Testis (tissue), 2 donors: ENCODE measurements at regions not wholly inside any gene's neighbourhood (a gene's known extent, or its start where the extent isn't known, plus 50 kb on each side); places are given as distances from the start of the nearest gene placed in this dataset.

Experiments
- POLR2A ChIP-seq: fragments of 450-650 bp; IDR thresholded peaks from one replicate; pipeline ENCODE4 v1.6.1; 2017; ENCODE audit warnings: antibody characterized with exemption, mild to moderate bottlenecking, moderate library complexity
- TF ChIP-seq, protein P1 (sequence below), 3 experiments: fragments of 450-650 bp in 2 of 3; fragments of 200-600 bp in 1 of 3; sonication (generic) in 1 of 3; IDR thresholded peaks; one replicate each; pipeline ENCODE4 v1.5.1; 2016 to 2019; ENCODE audit warnings: antibody characterized with exemption in 3 of 3, mild to moderate bottlenecking in 2 of 3, moderate library complexity in 1 of 3

DNA sequence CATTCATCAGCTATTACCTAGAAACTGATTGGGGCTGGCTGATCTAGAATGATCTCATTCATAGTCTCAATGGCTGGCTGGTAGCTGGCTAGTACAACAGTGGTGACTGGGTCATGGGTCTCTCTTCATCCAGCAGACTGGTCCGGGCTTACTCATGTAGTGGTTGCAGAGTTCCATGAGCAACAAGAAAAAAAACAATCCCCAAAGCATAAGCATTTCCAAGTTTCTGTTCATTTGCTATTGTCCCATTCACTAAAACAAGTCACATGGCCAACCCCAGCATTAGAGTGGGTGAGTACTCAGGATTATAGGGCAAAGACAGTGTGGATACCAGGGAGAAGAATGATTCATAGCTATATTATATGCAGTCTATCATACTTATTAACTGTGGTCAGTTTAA, 85.2 kb upstream of the SEMA3C start:
- TF ChIP-seq, protein P1, sequence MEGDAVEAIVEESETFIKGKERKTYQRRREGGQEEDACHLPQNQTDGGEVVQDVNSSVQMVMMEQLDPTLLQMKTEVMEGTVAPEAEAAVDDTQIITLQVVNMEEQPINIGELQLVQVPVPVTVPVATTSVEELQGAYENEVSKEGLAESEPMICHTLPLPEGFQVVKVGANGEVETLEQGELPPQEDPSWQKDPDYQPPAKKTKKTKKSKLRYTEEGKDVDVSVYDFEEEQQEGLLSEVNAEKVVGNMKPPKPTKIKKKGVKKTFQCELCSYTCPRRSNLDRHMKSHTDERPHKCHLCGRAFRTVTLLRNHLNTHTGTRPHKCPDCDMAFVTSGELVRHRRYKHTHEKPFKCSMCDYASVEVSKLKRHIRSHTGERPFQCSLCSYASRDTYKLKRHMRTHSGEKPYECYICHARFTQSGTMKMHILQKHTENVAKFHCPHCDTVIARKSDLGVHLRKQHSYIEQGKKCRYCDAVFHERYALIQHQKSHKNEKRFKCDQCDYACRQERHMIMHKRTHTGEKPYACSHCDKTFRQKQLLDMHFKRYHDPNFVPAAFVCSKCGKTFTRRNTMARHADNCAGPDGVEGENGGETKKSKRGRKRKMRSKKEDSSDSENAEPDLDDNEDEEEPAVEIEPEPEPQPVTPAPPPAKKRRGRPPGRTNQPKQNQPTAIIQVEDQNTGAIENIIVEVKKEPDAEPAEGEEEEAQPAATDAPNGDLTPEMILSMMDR (IDR thresholded peaks at IDR 0.05): no peak
- no peak for TF ChIP-seq POLR2A
